Lower leg skin (tissue), 3 donors: ENCODE measurements at regions not wholly inside any gene's neighbourhood (a gene's known extent, or its start where the extent isn't known, plus 50 kb on each side); places are given as distances from the start of the nearest gene placed in this dataset.

Experiments used
- CTCF ChIP-seq, 3 donors: fragments of 450-650 bp; IDR thresholded peaks; one replicate each; pipeline ENCODE4 v1.5.1; 2016; ENCODE audit warnings: antibody characterized with exemption in 3 of 3, mild to moderate bottlenecking in 3 of 3, moderate library complexity in 2 of 3
- POLR2A ChIP-seq, 2 donors: fragments of 450-650 bp; IDR thresholded peaks; one replicate each; pipeline ENCODE4 v1.6.1; 2016 to 2017; ENCODE audit warnings: antibody characterized with exemption in 2 of 2, mild to moderate bottlenecking in 1 of 2, moderate library complexity in 1 of 2

DNA sequence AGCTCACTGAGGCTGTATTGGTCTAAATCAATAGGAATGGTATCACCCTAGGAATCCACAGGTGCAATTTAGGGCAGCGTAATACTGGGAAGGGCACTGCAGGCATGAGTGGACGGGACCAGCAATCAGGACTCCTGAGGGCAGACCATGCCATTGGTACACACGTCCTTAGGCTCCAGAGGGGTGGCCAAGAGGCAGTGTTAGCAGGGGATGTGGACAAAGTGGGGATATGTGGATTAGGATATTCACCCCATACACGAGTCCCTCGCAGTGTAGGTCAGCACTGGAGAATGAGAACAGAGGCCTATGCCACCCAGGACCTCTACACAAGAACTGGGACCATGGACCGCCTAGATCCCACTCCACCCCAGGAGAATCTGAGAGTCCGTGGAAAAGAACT lies 389.8 kb downstream of the BCL11A start:
- TF ChIP-seq CTCF (IDR thresholded peaks at IDR 0.05) (no peak), POLR2A (IDR thresholded peaks at IDR 0.05) (no peak)
